ENCODE measurements at regions not wholly inside any gene's neighbourhood (a gene's known extent, or its start where the extent isn't known, plus 50 kb on each side); places are given as distances from the start of the nearest gene placed in this dataset.

DNA sequence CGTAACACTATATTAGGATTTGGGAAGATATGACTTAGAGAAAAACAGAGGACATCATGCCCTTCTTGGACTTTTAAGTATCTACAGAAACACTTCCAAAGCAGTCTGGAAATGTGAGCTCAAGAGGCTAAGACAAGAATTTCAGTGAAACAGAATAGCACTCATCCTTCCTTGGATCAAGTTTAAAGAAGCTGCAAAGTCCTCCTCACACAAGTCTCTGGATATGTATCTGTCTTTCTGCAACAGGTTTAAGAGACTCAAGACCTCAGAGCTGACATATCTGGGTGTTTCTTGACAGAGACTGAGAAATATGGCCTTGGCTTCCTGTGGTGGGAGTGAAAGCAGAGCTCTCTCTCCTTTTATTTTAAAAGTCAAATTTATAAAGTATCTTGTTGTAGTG lies 82.5 kb upstream of the GIMD1 start:
- TF ChIP-seq TAF1 (IDR thresholded peaks at IDR 0.05; ENCODE audit: control insufficient read depth, extremely low read depth, insufficient read depth, low read length, severe bottlenecking) = no peak
- no peak for TF ChIP-seq ZC3H8 (IDR thresholded peaks at IDR 0.05)
- TF ChIP-seq, protein P1, sequence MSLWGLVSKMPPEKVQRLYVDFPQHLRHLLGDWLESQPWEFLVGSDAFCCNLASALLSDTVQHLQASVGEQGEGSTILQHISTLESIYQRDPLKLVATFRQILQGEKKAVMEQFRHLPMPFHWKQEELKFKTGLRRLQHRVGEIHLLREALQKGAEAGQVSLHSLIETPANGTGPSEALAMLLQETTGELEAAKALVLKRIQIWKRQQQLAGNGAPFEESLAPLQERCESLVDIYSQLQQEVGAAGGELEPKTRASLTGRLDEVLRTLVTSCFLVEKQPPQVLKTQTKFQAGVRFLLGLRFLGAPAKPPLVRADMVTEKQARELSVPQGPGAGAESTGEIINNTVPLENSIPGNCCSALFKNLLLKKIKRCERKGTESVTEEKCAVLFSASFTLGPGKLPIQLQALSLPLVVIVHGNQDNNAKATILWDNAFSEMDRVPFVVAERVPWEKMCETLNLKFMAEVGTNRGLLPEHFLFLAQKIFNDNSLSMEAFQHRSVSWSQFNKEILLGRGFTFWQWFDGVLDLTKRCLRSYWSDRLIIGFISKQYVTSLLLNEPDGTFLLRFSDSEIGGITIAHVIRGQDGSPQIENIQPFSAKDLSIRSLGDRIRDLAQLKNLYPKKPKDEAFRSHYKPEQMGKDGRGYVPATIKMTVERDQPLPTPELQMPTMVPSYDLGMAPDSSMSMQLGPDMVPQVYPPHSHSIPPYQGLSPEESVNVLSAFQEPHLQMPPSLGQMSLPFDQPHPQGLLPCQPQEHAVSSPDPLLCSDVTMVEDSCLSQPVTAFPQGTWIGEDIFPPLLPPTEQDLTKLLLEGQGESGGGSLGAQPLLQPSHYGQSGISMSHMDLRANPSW (CRISPR knock-in tag; IDR thresholded peaks at IDR 0.05) = no peak
- TF ChIP-seq, protein P2, sequence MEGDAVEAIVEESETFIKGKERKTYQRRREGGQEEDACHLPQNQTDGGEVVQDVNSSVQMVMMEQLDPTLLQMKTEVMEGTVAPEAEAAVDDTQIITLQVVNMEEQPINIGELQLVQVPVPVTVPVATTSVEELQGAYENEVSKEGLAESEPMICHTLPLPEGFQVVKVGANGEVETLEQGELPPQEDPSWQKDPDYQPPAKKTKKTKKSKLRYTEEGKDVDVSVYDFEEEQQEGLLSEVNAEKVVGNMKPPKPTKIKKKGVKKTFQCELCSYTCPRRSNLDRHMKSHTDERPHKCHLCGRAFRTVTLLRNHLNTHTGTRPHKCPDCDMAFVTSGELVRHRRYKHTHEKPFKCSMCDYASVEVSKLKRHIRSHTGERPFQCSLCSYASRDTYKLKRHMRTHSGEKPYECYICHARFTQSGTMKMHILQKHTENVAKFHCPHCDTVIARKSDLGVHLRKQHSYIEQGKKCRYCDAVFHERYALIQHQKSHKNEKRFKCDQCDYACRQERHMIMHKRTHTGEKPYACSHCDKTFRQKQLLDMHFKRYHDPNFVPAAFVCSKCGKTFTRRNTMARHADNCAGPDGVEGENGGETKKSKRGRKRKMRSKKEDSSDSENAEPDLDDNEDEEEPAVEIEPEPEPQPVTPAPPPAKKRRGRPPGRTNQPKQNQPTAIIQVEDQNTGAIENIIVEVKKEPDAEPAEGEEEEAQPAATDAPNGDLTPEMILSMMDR (IDR thresholded peaks at IDR 0.05 in 2 of 3, conservative IDR thresholded peaks at IDR 0.05 in 1 of 3; ENCODE audit: insufficient read depth in 2 of 3, low read depth in 1 of 3, low read length in 3 of 3) = no peak
- TF ChIP-seq ZNF184 (CRISPR knock-in tag; IDR thresholded peaks at IDR 0.05) = no peak
- TF ChIP-seq SREBF1 (IDR thresholded peaks at IDR 0.05; ENCODE audit: borderline replicate concordance, low read depth, low read length) = no peak
- no peak for TF ChIP-seq PCBP1 (IDR thresholded peaks at IDR 0.05; ENCODE audit: low read depth, low read length, poor library complexity, severe bottlenecking)
- no peak for TF ChIP-seq CHD1 (IDR thresholded peaks at IDR 0.05; ENCODE audit: low read length)
- TF ChIP-seq ZBTB1 (CRISPR knock-in tag; IDR thresholded peaks at IDR 0.05; ENCODE audit: borderline replicate concordance, low read depth) = no peak
- no peak for TF ChIP-seq SIN3A (IDR thresholded peaks at IDR 0.05; ENCODE audit: borderline replicate concordance in 2 of 2, control insufficient read depth in 1 of 2, low read depth in 2 of 2, low read length in 2 of 2)
- TF ChIP-seq, protein P3, sequence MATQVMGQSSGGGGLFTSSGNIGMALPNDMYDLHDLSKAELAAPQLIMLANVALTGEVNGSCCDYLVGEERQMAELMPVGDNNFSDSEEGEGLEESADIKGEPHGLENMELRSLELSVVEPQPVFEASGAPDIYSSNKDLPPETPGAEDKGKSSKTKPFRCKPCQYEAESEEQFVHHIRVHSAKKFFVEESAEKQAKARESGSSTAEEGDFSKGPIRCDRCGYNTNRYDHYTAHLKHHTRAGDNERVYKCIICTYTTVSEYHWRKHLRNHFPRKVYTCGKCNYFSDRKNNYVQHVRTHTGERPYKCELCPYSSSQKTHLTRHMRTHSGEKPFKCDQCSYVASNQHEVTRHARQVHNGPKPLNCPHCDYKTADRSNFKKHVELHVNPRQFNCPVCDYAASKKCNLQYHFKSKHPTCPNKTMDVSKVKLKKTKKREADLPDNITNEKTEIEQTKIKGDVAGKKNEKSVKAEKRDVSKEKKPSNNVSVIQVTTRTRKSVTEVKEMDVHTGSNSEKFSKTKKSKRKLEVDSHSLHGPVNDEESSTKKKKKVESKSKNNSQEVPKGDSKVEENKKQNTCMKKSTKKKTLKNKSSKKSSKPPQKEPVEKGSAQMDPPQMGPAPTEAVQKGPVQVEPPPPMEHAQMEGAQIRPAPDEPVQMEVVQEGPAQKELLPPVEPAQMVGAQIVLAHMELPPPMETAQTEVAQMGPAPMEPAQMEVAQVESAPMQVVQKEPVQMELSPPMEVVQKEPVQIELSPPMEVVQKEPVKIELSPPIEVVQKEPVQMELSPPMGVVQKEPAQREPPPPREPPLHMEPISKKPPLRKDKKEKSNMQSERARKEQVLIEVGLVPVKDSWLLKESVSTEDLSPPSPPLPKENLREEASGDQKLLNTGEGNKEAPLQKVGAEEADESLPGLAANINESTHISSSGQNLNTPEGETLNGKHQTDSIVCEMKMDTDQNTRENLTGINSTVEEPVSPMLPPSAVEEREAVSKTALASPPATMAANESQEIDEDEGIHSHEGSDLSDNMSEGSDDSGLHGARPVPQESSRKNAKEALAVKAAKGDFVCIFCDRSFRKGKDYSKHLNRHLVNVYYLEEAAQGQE (IDR thresholded peaks at IDR 0.05; ENCODE audit: borderline replicate concordance) = no peak
- TF ChIP-seq, protein P3 (CRISPR knock-in tag; IDR thresholded peaks at IDR 0.05; ENCODE audit: low read depth) = no peak
- no peak for TF ChIP-seq POLR2A (conservative IDR thresholded peaks at IDR 0.05)
